ENCODE measurements at regions not wholly inside any gene's neighbourhood (a gene's known extent, or its start where the extent isn't known, plus 50 kb on each side); places are given as distances from the start of the nearest gene placed in this dataset.
A peak's percentile ranks its signal among the peaks of the same experiment; 100 is the strongest.
"Not testable (repeated sequence)": the region's sequence is repeated elsewhere in the genome, so short reads cannot be mapped to it uniquely, and the experiment has no call there.

GRCh38 chr12:92413286-92413685 is 267.6 kb upstream of the BTG1 start:
- H3K36me3 ChIP-seq, result no peaks in the 10 kb centered on the region
- TF ChIP-seq CTCF (IDR thresholded peaks at IDR 0.05) (no peak), POLR2A (IDR thresholded peaks at IDR 0.05) (no peak)
- H3K27me3 ChIP-seq, result no peaks in the 10 kb centered on the region
- ATAC-seq, result no peak
- no peaks in the 10 kb centered on the region for H3K4me1 ChIP-seq
- no peaks in the 10 kb centered on the region for H3K9me3 ChIP-seq
- H3K27ac ChIP-seq, result no peak overlapping the region
- no peak for DNase-seq
- intact Hi-C loops (cut with DNase I), result no loop called here
- 95% methylated on average over 3 of the region's 3 CpGs for WGBS (ENCODE audit: insufficient coverage, low coverage, low lambda C conversion rate, missing lambda C conversion rate)
- no peak overlapping the region for H3K4me3 ChIP-seq

- TF ChIP-seq CTCF (IDR thresholded peaks at IDR 0.05) (no peak), POLR2A (IDR thresholded peaks at IDR 0.05) (no peak)
- H3K27me3 ChIP-seq, result no peaks in the 10 kb centered on the region
- no peak overlapping the region for H3K27ac ChIP-seq
- ATAC-seq (no peak), DNase-seq (no peak)
- no peaks in the 10 kb centered on the region for H3K4me1 ChIP-seq
- H3K36me3 ChIP-seq, result no peaks in the 10 kb centered on the region
- no peaks in the 10 kb centered on the region for H3K9me3 ChIP-seq
- no peak overlapping the region for H3K4me3 ChIP-seq
- intact Hi-C loops (cut with DNase I), result no loop called here
Observed at GRCh38 chr12:92412856-92413255, 267.2 kb upstream of the BTG1 start.

GRCh38 chr12:92411687-92412086 is 266.0 kb upstream of the BTG1 start:
- H3K4me3 ChIP-seq, result no peak overlapping the region
- intact Hi-C loops (cut with DNase I), result no loop called here
- WGBS (ENCODE audit: insufficient coverage, low coverage, low lambda C conversion rate, missing lambda C conversion rate), result 56% methylated on average over 1 of the region's 2 CpGs

GRCh38 chr12:92408072-92408900 is 262.6 kb upstream of the BTG1 start:
- DNase-seq (peak; percentile 57 to 73 (median 66)), ATAC-seq (peak; percentile 99)
- TF ChIP-seq CTCF (IDR thresholded peaks at IDR 0.05) (peak; percentile 42 to 67 (median 62)), POLR2A (IDR thresholded peaks at IDR 0.05) (no peak)
- H3K9me3 ChIP-seq, result no peaks in the 10 kb centered on the region
- H3K4me1 ChIP-seq, result no peaks in the 10 kb centered on the region
- H3K36me3 ChIP-seq, result no peaks in the 10 kb centered on the region
- no peak overlapping the region for H3K27ac ChIP-seq
- no peak overlapping the region for H3K4me3 ChIP-seq
- intact Hi-C loops (cut with DNase I), result no loop called here
- H3K27me3 ChIP-seq, result no peaks in the 10 kb centered on the region

More at GRCh38 chr12:92411687-92412086, 266.0 kb upstream of the BTG1 start:
- Histone ChIP-seq H3K27me3 (no peaks in the 10 kb centered on the region), H3K4me1 (no peaks in the 10 kb centered on the region), H3K36me3 (no peaks in the 10 kb centered on the region), H3K27ac (no peak overlapping the region), H3K9me3 (no peaks in the 10 kb centered on the region)
- TF ChIP-seq POLR2A (IDR thresholded peaks at IDR 0.05) (no peak), CTCF (IDR thresholded peaks at IDR 0.05) (no peak)
- ATAC-seq (peak in 1 of 4 donors; percentile 31), DNase-seq (no peak)

GRCh38 chr12:92406404-92407070 is 260.9 kb upstream of the BTG1 start:
- H3K4me3 ChIP-seq; H3K27me3 ChIP-seq; H3K36me3 ChIP-seq; H3K27ac ChIP-seq; H3K4me1 ChIP-seq; DNase-seq; ATAC-seq; H3K9me3 ChIP-seq; intact Hi-C loops (cut with DNase I): not testable (repeated sequence)
- 95% methylated on average over 4 of the region's 40 CpGs for WGBS (ENCODE audit: insufficient coverage, low coverage, low lambda C conversion rate, missing lambda C conversion rate)

- ATAC-seq; H3K4me3 ChIP-seq; H3K27me3 ChIP-seq; H3K36me3 ChIP-seq; H3K9me3 ChIP-seq; H3K27ac ChIP-seq; H3K4me1 ChIP-seq; intact Hi-C loops (cut with DNase I); DNase-seq: not testable (repeated sequence)
- WGBS (ENCODE audit: insufficient coverage, low coverage, low lambda C conversion rate, missing lambda C conversion rate), result 93% methylated on average over 9 of the region's 16 CpGs
Observed at GRCh38 chr12:92405801-92406251, 260.2 kb upstream of the BTG1 start.
